GM23338 (cell line): ENCODE measurements at regions not wholly inside any gene's neighbourhood (a gene's known extent, or its start where the extent isn't known, plus 50 kb on each side); places are given as distances from the start of the nearest gene placed in this dataset.
"Not testable (repeated sequence)": the region's sequence is repeated elsewhere in the genome, so short reads cannot be mapped to it uniquely, and the experiment has no call there.

Experiments used
- CTCF ChIP-seq, 2 experiments: fragments of 200-600 bp in 1 of 2; sonication (generic) in 1 of 2; conservative IDR thresholded peaks; 2 replicates each; pipeline versions ENCODE4 v1.5.1 to v1.6.1; 2016 to 2017; ENCODE audit warnings: antibody characterized with exemption in 2 of 2, low read depth in 2 of 2, mild to moderate bottlenecking in 2 of 2, moderate library complexity in 1 of 2
- ETS1 ChIP-seq: IDR thresholded peaks from 2 replicates; pipeline ENCODE4 v1.6.1; 2016; ENCODE audit warnings: antibody characterized with exemption
- EZH2 ChIP-seq: fragments of 200-600 bp; sonication (generic); IDR thresholded peaks from one replicate; pipeline ENCODE4 v1.8.0; 2017; ENCODE audit warnings: antibody characterized with exemption, mild to moderate bottlenecking, low read depth; ENCODE audit not compliant: unreplicated experiment
- EZH2phosphoT487 ChIP-seq: fragments of 200-600 bp; sonication (generic); IDR thresholded peaks from one replicate; pipeline ENCODE4 v1.8.1; 2018; ENCODE audit warnings: antibody characterized with exemption; ENCODE audit not compliant: unreplicated experiment
- JUNB ChIP-seq: IDR thresholded peaks from one replicate; pipeline ENCODE4 v1.6.1; 2016; ENCODE audit warnings: antibody characterized with exemption; ENCODE audit not compliant: unreplicated experiment
- NANOG ChIP-seq: IDR thresholded peaks from 2 replicates; pipeline ENCODE4 v1.6.1; 2016; ENCODE audit warnings: antibody characterized with exemption, borderline replicate concordance
- POLR2AphosphoS5 ChIP-seq: IDR thresholded peaks from 2 replicates; pipeline ENCODE4 v1.6.1; 2016; ENCODE audit warnings: antibody characterized with exemption, low read depth
- REST ChIP-seq: IDR thresholded peaks from one replicate; pipeline ENCODE4 v1.6.1; 2018; ENCODE audit warnings: antibody characterized with exemption; ENCODE audit not compliant: unreplicated experiment
- STAT1 ChIP-seq: IDR thresholded peaks from one replicate; pipeline ENCODE4 v1.6.1; 2016; ENCODE audit warnings: antibody characterized with exemption; ENCODE audit not compliant: unreplicated experiment
- ZNF114 ChIP-seq: fragments of 250-450 bp; sonication (Bioruptor Pico); IDR thresholded peaks from 2 replicates; pipeline ENCODE4 v1.5.0; 2020; ENCODE audit warnings: mild to moderate bottlenecking, moderate library complexity
- ZNF462 ChIP-seq: fragments of 250-450 bp; sonication (Bioruptor Pico); IDR thresholded peaks from 2 replicates; pipeline ENCODE4 v1.5.0; 2020; ENCODE audit warnings: mild to moderate bottlenecking, moderate library complexity

GRCh38 chr6:140189263-140189662 lies 814.8 kb upstream of the CITED2 start:
- TF ChIP-seq CTCF (conservative IDR thresholded peaks at IDR 0.05; ENCODE audit: low read depth in 2 of 2); EZH2phosphoT487; POLR2AphosphoS5; EZH2; REST; JUNB; STAT1; ZNF462; ETS1; ZNF114 (CRISPR knock-in tag); NANOG: not testable (repeated sequence)
